Activated naive CD8-positive, alpha-beta T cell (primary cell): ENCODE measurements at regions not wholly inside any gene's neighbourhood (a gene's known extent, or its start where the extent isn't known, plus 50 kb on each side); places are given as distances from the start of the nearest gene placed in this dataset.

Source experiments
- H3K27ac Mint-ChIP-seq: one replicate; pipeline ENCODE4 v1.8.0; 2021; ENCODE audit warnings: mixed read lengths
- H3K27me3 Mint-ChIP-seq: one replicate; pipeline ENCODE4 v1.8.0; 2021; ENCODE audit warnings: mixed read lengths
- H3K36me3 Mint-ChIP-seq: one replicate; pipeline ENCODE4 v1.8.0; 2021; ENCODE audit warnings: mixed read lengths
- H3K4me1 Mint-ChIP-seq: one replicate; pipeline ENCODE4 v1.8.0; 2021; ENCODE audit warnings: low read depth, mixed read lengths
- H3K4me3 Mint-ChIP-seq: one replicate; pipeline ENCODE4 v1.8.0; 2021; ENCODE audit warnings: mild to moderate bottlenecking, mixed read lengths
- H3K9me3 Mint-ChIP-seq: one replicate; pipeline ENCODE4 v1.8.0; 2021; ENCODE audit warnings: low read depth, mixed read lengths

- Mint-ChIP-seq H3K4me1 (no peaks in the 10 kb centered on the region), H3K36me3 (no peaks in the 10 kb centered on the region), H3K4me3 (no peak overlapping the region), H3K27me3 (no peaks in the 10 kb centered on the region), H3K9me3 (no peaks in the 10 kb centered on the region), H3K27ac (no peak overlapping the region)
Measured at GRCh38 chr14:62289471-62289870, 527.3 kb downstream of the SNAPC1 start.

GRCh38 chr14:62301080-62301479 is 538.9 kb downstream of the SNAPC1 start:
- Mint-ChIP-seq H3K9me3 (peaks cover 8% of the 10 kb centered on the region), H3K4me1 (no peaks in the 10 kb centered on the region), H3K27me3 (peaks cover 4% of the 10 kb centered on the region), H3K36me3 (no peaks in the 10 kb centered on the region), H3K4me3 (no peak overlapping the region), H3K27ac (no peak overlapping the region)

GRCh38 chr14:62301911-62302310 is 539.7 kb downstream of the SNAPC1 start:
- peaks cover 8% of the 10 kb centered on the region for H3K9me3 Mint-ChIP-seq
- H3K4me3 Mint-ChIP-seq, result no peak overlapping the region
- H3K36me3 Mint-ChIP-seq, result no peaks in the 10 kb centered on the region
- peaks cover 4% of the 10 kb centered on the region for H3K27me3 Mint-ChIP-seq
- H3K4me1 Mint-ChIP-seq, result no peaks in the 10 kb centered on the region
- H3K27ac Mint-ChIP-seq, result no peak overlapping the region

- peaks cover 4% of the 10 kb centered on the region for H3K27me3 Mint-ChIP-seq
- H3K27ac Mint-ChIP-seq, result no peak overlapping the region
- H3K9me3 Mint-ChIP-seq, result peaks cover 8% of the 10 kb centered on the region
- no peaks in the 10 kb centered on the region for H3K4me1 Mint-ChIP-seq
- no peak overlapping the region for H3K4me3 Mint-ChIP-seq
- no peaks in the 10 kb centered on the region for H3K36me3 Mint-ChIP-seq
Measured at GRCh38 chr14:62303437-62303836, 541.2 kb downstream of the SNAPC1 start.

GRCh38 chr14:62304257-62304656 is 542.0 kb downstream of the SNAPC1 start:
- peaks cover 4% of the 10 kb centered on the region for H3K27me3 Mint-ChIP-seq
- H3K27ac Mint-ChIP-seq, result no peak overlapping the region
- H3K9me3 Mint-ChIP-seq, result peaks cover 8% of the 10 kb centered on the region
- H3K4me3 Mint-ChIP-seq, result no peak overlapping the region
- H3K4me1 Mint-ChIP-seq, result no peaks in the 10 kb centered on the region
- H3K36me3 Mint-ChIP-seq, result no peaks in the 10 kb centered on the region

- H3K4me3 Mint-ChIP-seq, result no peak overlapping the region
Measured at GRCh38 chr14:62307844-62308243, 545.6 kb downstream of the SNAPC1 start.

GRCh38 chr14:62308316-62308715 is 546.1 kb downstream of the SNAPC1 start:
- Mint-ChIP-seq H3K36me3 (no peaks in the 10 kb centered on the region), H3K4me3 (no peak overlapping the region), H3K4me1 (no peaks in the 10 kb centered on the region), H3K9me3 (peaks cover 5% of the 10 kb centered on the region), H3K27me3 (peaks cover 2% of the 10 kb centered on the region), H3K27ac (no peak overlapping the region)

More at GRCh38 chr14:62307844-62308243, 545.6 kb downstream of the SNAPC1 start:
- Mint-ChIP-seq H3K27ac (no peak overlapping the region), H3K27me3 (peaks cover 2% of the 10 kb centered on the region), H3K36me3 (no peaks in the 10 kb centered on the region), H3K4me1 (no peaks in the 10 kb centered on the region), H3K9me3 (peaks cover 5% of the 10 kb centered on the region)

GRCh38 chr14:62308891-62309290 is 546.7 kb downstream of the SNAPC1 start:
- Mint-ChIP-seq H3K4me3 (no peak overlapping the region), H3K9me3 (peaks cover 5% of the 10 kb centered on the region), H3K36me3 (no peaks in the 10 kb centered on the region), H3K4me1 (no peaks in the 10 kb centered on the region), H3K27me3 (peaks cover 2% of the 10 kb centered on the region), H3K27ac (no peak overlapping the region)

GRCh38 chr14:62313212-62313611 is 551.0 kb downstream of the SNAPC1 start:
- Mint-ChIP-seq H3K9me3 (no peaks in the 10 kb centered on the region), H3K36me3 (no peaks in the 10 kb centered on the region)

GRCh38 chr14:62314221-62314620 is 552.0 kb downstream of the SNAPC1 start:
- peaks cover 1% of the 10 kb centered on the region for H3K27me3 Mint-ChIP-seq
- no peaks in the 10 kb centered on the region for H3K9me3 Mint-ChIP-seq
- H3K36me3 Mint-ChIP-seq, result no peaks in the 10 kb centered on the region
- no peaks in the 10 kb centered on the region for H3K4me1 Mint-ChIP-seq
- no peak overlapping the region for H3K4me3 Mint-ChIP-seq
- no peak overlapping the region for H3K27ac Mint-ChIP-seq

More at GRCh38 chr14:62313212-62313611, 551.0 kb downstream of the SNAPC1 start:
- no peaks in the 10 kb centered on the region for H3K4me1 Mint-ChIP-seq
- H3K4me3 Mint-ChIP-seq, result no peak overlapping the region
- no peaks in the 10 kb centered on the region for H3K27me3 Mint-ChIP-seq
- no peak overlapping the region for H3K27ac Mint-ChIP-seq

- Mint-ChIP-seq H3K9me3 (no peaks in the 10 kb centered on the region), H3K27ac (no peak overlapping the region), H3K36me3 (no peaks in the 10 kb centered on the region), H3K4me1 (no peaks in the 10 kb centered on the region), H3K27me3 (peaks cover 5% of the 10 kb centered on the region), H3K4me3 (no peak overlapping the region)
Measured at GRCh38 chr14:62314871-62315270, 552.7 kb downstream of the SNAPC1 start.

- Mint-ChIP-seq H3K27me3 (peaks cover 5% of the 10 kb centered on the region), H3K4me1 (no peaks in the 10 kb centered on the region), H3K36me3 (no peaks in the 10 kb centered on the region), H3K9me3 (no peaks in the 10 kb centered on the region), H3K4me3 (no peak overlapping the region), H3K27ac (no peak overlapping the region)
Measured at GRCh38 chr14:62315631-62316030, 553.4 kb downstream of the SNAPC1 start.

- peaks cover 7% of the 10 kb centered on the region for H3K9me3 Mint-ChIP-seq
- H3K4me1 Mint-ChIP-seq, result no peaks in the 10 kb centered on the region
- no peaks in the 10 kb centered on the region for H3K36me3 Mint-ChIP-seq
- no peak overlapping the region for H3K27ac Mint-ChIP-seq
- no peak overlapping the region for H3K4me3 Mint-ChIP-seq
- H3K27me3 Mint-ChIP-seq, result peaks cover 6% of the 10 kb centered on the region
Measured at GRCh38 chr14:62322216-62322615, 560.0 kb downstream of the SNAPC1 start.

GRCh38 chr14:62329427-62329826 is 567.2 kb downstream of the SNAPC1 start:
- Mint-ChIP-seq H3K4me3 (no peak overlapping the region), H3K27me3 (peaks cover 1% of the 10 kb centered on the region), H3K4me1 (no peaks in the 10 kb centered on the region), H3K36me3 (no peaks in the 10 kb centered on the region), H3K9me3 (peaks cover 11% of the 10 kb centered on the region), H3K27ac (no peak overlapping the region)

GRCh38 chr14:62347562-62348011 is 585.4 kb downstream of the SNAPC1 start:
- Mint-ChIP-seq H3K27ac (no peak overlapping the region), H3K9me3 (peaks cover 6% of the 10 kb centered on the region), H3K36me3 (no peaks in the 10 kb centered on the region), H3K27me3 (no peaks in the 10 kb centered on the region), H3K4me1 (no peaks in the 10 kb centered on the region), H3K4me3 (no peak overlapping the region)

GRCh38 chr14:62357362-62357761 is 595.1 kb downstream of the SNAPC1 start:
- H3K36me3 Mint-ChIP-seq, result no peaks in the 10 kb centered on the region
- H3K27me3 Mint-ChIP-seq, result no peaks in the 10 kb centered on the region
- no peaks in the 10 kb centered on the region for H3K4me1 Mint-ChIP-seq
- no peak overlapping the region for H3K27ac Mint-ChIP-seq
- H3K4me3 Mint-ChIP-seq, result no peak overlapping the region
- peaks cover 40% of the 10 kb centered on the region for H3K9me3 Mint-ChIP-seq
